ENCODE measurements at regions not wholly inside any gene's neighbourhood (a gene's known extent, or its start where the extent isn't known, plus 50 kb on each side); places are given as distances from the start of the nearest gene placed in this dataset.
A peak's percentile ranks its signal among the peaks of the same experiment; 100 is the strongest.

DNA sequence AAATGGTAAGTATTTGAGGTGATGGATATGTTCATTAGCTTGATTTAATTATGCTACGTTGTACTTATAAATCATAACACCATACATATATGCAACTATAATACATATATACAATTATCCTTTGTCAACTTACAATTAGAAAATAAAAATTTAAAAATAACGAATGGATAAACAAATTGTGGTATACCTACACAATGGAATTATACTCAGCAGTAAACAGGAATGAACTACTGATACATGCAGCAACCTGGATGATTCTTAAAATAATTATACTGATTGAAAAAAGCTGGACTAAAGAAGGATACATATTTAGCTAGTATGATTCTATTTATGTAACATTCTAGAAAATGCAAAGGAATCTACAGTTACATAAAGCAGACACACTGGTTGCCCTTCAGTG lies 425.7 kb downstream of the DYNC2H1 start:
- DNase-seq (no peak), ATAC-seq (ENCODE audit: insufficient read depth, low read depth) (no peak)
- Histone ChIP-seq H3K9ac (ENCODE audit: low read depth, low read length) (no peak overlapping the region), H3K9me3 (ENCODE audit: insufficient read depth, low read length, severe bottlenecking) (no peaks in the 10 kb centered on the region), H4K20me1 (ENCODE audit: insufficient read depth, low read length) (no peaks in the 10 kb centered on the region), H3K27ac (ENCODE audit: low read length) (no peak overlapping the region), H3K79me2 (ENCODE audit: insufficient read depth, low read length) (no peaks in the 10 kb centered on the region), H3K27me3 (ENCODE audit: insufficient read depth, low read length, poor library complexity) (no peaks in the 10 kb centered on the region), H3K36me3 (ENCODE audit: insufficient read depth, low read length) (no peaks in the 10 kb centered on the region), H2AFZ (ENCODE audit: low read depth, low read length) (no peak overlapping the region), H3K4me3 (ENCODE audit: low read depth in 1 of 2, low read length in 2 of 2) (no peak overlapping the region), H3K4me1 (ENCODE audit: insufficient read depth, low read length) (no peaks in the 10 kb centered on the region), H3K4me2 (ENCODE audit: insufficient read depth, low read length) (no peak overlapping the region)
- TF ChIP-seq, protein P1, sequence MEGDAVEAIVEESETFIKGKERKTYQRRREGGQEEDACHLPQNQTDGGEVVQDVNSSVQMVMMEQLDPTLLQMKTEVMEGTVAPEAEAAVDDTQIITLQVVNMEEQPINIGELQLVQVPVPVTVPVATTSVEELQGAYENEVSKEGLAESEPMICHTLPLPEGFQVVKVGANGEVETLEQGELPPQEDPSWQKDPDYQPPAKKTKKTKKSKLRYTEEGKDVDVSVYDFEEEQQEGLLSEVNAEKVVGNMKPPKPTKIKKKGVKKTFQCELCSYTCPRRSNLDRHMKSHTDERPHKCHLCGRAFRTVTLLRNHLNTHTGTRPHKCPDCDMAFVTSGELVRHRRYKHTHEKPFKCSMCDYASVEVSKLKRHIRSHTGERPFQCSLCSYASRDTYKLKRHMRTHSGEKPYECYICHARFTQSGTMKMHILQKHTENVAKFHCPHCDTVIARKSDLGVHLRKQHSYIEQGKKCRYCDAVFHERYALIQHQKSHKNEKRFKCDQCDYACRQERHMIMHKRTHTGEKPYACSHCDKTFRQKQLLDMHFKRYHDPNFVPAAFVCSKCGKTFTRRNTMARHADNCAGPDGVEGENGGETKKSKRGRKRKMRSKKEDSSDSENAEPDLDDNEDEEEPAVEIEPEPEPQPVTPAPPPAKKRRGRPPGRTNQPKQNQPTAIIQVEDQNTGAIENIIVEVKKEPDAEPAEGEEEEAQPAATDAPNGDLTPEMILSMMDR (IDR thresholded peaks at IDR 0.05; ENCODE audit: borderline replicate concordance, extremely low read depth, low read length, poor library complexity, severe bottlenecking), result no peak
- no peak for TF ChIP-seq EZH2 (IDR thresholded peaks at IDR 0.05; ENCODE audit: borderline replicate concordance, low read depth, low read length, severe bottlenecking)

DNA sequence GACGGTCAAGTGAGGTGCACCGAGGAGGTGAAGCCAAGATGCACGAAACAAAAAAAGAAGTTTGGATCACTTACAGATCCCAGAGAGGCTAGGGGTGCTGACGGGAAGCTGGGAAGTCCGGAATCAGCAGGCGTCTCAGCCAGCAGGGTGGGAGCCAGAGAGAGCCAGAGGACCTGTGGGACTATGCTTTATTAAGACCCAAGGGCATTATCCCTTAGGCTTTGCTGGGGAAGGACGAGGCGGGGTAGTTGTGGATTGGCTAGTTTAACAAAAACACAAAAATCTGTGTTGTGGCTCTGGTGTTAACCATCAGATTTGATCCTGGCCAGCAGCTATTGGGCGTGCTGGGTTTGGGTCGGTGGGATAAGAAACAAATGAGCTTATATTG lies 427.1 kb downstream of the DYNC2H1 start:
- H3K27ac ChIP-seq (ENCODE audit: low read length), result no peak overlapping the region
- no peaks in the 10 kb centered on the region for H3K36me3 ChIP-seq (ENCODE audit: insufficient read depth, low read length)
- no peaks in the 10 kb centered on the region for H3K79me2 ChIP-seq (ENCODE audit: insufficient read depth, low read length)
- H3K4me3 ChIP-seq (ENCODE audit: low read depth in 1 of 2, low read length in 2 of 2), result no peak overlapping the region
- ATAC-seq (ENCODE audit: insufficient read depth, low read depth) (no peak), DNase-seq (no peak)
- H3K9me3 ChIP-seq (ENCODE audit: insufficient read depth, low read length, severe bottlenecking), result peaks cover 7% of the 10 kb centered on the region
- no peaks in the 10 kb centered on the region for H3K27me3 ChIP-seq (ENCODE audit: insufficient read depth, low read length, poor library complexity)
- H4K20me1 ChIP-seq (ENCODE audit: insufficient read depth, low read length), result no peaks in the 10 kb centered on the region
- no peak overlapping the region for H3K4me2 ChIP-seq (ENCODE audit: insufficient read depth, low read length)
- H2AFZ ChIP-seq (ENCODE audit: low read depth, low read length), result no peak overlapping the region
- no peak overlapping the region for H3K9ac ChIP-seq (ENCODE audit: low read depth, low read length)
- no peaks in the 10 kb centered on the region for H3K4me1 ChIP-seq (ENCODE audit: insufficient read depth, low read length)
- TF ChIP-seq, protein P1 (IDR thresholded peaks at IDR 0.05; ENCODE audit: borderline replicate concordance, extremely low read depth, low read length, poor library complexity, severe bottlenecking), result no peak
- no peak for TF ChIP-seq EZH2 (IDR thresholded peaks at IDR 0.05; ENCODE audit: borderline replicate concordance, low read depth, low read length, severe bottlenecking)

DNA sequence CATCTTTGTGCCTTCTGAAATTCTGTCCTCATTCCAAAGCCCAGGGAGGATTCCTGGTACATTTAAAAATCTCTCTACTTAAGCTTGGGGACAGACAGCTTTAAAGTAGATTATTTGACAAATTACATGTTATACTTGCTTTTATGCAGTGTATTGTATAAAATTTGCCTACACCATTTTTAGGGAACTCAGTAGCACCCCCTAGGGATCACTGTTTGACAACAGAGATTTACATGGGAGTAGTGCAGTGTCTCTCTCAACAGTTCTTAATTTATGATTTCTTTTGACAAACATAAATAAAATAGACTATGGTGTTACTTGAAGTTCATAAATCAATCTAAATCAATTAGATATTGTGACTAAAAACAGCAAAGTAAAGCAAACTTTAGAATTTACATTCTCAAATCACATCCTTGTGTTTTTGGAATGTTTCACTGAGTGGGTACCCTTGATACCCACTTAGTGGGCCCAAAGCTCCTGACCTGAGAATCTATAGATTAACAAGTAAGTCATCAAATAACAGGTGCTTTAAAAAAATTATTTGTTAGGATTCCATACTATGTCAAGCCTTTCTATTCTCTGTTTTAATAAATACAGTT lies 428.8 kb downstream of the DYNC2H1 start:
- Histone ChIP-seq H3K27ac (ENCODE audit: low read length) (no peak overlapping the region), H3K27me3 (ENCODE audit: insufficient read depth, low read length, poor library complexity) (no peaks in the 10 kb centered on the region), H3K4me1 (ENCODE audit: insufficient read depth, low read length) (no peaks in the 10 kb centered on the region), H4K20me1 (ENCODE audit: insufficient read depth, low read length) (no peaks in the 10 kb centered on the region), H3K36me3 (ENCODE audit: insufficient read depth, low read length) (no peaks in the 10 kb centered on the region), H2AFZ (ENCODE audit: low read depth, low read length) (no peak overlapping the region), H3K4me3 (ENCODE audit: low read depth in 1 of 2, low read length in 2 of 2) (no peak overlapping the region), H3K4me2 (ENCODE audit: insufficient read depth, low read length) (no peak overlapping the region), H3K9ac (ENCODE audit: low read depth, low read length) (no peak overlapping the region), H3K9me3 (ENCODE audit: insufficient read depth, low read length, severe bottlenecking) (peaks cover 14% of the 10 kb centered on the region), H3K79me2 (ENCODE audit: insufficient read depth, low read length) (no peaks in the 10 kb centered on the region)
- DNase-seq, result no peak
- TF ChIP-seq EZH2 (IDR thresholded peaks at IDR 0.05; ENCODE audit: borderline replicate concordance, low read depth, low read length, severe bottlenecking), result no peak
- TF ChIP-seq, protein P1 (IDR thresholded peaks at IDR 0.05; ENCODE audit: borderline replicate concordance, extremely low read depth, low read length, poor library complexity, severe bottlenecking), result peak; percentile 35
- ATAC-seq (ENCODE audit: insufficient read depth, low read depth), result no peak

Data from DND-41 (cell line).